HG03196 (cell line): ENCODE measurements at regions not wholly inside any gene's neighbourhood (a gene's known extent, or its start where the extent isn't known, plus 50 kb on each side); places are given as distances from the start of the nearest gene placed in this dataset.

ENCODE experiments used
- ATAC-seq: cut with Tn5 transposase; IDR thresholded peaks from one replicate; pipeline ENCODE4 v1.9.1; 2021; ENCODE audit not compliant: unreplicated experiment

DNA sequence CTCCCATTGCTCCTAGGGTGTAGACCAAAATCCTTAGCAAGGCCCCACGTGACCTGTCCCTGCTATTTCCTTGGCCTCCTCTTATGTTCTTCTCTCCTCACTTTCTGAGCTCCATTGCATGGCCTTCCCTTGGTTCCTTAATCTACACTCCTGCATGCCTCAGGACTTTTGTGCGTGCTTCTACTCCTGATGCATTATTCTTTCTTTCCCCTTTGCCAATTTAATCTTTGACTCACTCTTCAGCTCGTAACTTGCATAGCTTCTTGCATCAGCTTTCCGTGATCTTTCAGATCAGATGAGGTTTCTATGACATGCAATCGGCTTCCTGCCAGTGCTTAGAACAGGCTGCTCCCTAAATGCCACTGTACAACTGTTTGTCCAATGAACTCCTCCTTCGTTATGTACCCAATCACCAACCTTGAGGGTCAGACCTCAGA is 261.6 kb upstream of the CADM1 start:
- ATAC-seq: no peak

DNA sequence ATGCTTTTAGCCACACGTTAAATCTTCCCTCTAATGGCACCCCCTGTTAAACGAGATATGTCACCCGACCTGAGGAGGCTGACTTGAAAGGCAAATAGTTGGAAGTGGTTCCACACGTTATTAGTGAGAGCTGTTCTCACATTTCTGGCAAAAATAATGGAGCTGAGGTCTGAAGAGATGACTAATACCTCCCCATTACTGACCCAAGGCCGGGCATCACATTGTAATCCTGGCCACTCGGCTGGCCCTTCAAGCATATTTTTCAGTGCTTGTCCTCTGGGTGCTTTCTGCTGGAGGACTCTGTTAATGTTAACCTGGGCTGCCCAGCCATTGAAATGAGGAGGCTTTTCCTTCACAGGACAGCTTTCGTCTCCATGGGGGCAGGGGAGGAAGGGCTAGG is 260.0 kb upstream of the CADM1 start:
- ATAC-seq: no peak

DNA sequence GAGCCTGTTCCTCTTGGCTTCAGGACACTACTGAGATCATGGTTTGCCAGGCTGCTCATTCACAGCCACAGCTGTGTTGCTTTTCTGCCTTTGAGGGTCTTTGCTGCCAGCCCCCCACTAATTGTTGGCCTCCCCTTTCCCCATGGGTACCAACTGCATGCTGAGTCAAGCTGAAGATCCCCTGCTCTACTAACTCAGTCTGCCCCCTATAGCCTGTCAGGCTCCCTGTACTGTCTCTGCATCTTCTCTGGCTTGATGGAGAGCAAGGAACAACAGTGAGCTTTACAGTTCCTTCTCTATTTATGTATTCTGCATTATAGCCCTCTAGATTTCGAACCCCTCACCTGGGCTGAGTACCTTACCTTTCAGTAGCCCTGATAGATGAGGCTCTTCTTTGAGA is 257.6 kb upstream of the CADM1 start:
- no peak for ATAC-seq

DNA sequence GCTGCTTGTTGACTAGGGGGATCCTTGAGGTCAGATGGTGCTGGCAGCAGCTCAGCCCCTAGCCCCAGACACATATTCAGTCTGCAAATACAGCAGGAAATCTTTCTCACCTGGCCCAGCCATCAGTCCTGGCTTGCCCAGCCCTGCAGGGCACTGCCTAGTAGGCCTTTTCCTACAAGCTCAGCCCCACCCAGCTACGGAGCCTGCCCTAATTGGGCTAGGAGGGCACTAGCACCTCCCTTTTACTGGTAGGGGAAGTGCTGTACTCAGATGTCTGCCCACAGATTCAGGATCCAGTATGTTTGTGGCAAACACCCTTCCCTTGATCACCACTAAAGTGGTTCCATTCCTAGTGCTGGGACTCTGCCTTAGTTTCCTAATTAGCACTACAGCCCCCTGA is 257.1 kb upstream of the CADM1 start:
- ATAC-seq: no peak

DNA sequence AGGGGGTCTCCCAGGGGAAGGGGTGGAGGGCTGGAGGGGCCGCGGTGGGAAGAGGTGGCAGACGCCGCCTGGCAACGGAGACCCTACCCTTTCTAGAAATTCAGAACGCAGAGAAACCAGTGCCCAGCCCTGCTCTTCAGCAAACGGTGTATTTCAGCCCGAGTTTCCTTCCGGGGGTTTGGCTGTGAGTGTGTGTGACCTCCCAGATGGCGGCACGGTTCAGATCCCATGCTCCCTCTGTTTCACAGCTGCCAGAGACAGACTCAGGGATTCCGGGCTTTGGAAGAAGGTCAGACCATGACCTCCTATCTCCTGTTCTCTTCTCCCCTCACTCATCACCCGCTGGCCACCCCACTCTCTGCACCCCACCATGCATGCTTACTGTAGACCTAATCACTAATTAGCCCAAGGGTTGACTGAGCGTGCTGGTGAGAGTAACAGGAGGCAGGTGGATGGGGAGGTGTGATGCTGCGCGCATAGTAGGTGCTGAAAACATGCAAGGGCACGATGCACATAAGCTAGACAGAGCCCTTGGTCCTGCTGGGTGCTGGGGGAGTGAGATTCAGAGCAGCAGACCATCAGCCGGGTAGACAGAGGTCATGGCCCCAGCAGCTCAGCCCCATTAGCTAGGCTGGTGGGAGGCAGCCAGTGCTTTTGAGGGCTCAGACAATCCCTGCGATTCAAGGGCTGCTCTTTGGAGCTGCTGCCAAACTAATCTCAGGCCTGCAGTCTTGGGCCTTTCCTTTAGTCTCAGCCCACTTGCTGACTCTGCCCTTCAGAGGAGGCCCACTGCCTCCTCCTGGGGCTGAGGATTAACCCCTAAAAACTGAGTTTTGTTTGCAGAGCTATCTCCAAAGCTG is 256.5 kb upstream of the CADM1 start:
- no peak for ATAC-seq

DNA sequence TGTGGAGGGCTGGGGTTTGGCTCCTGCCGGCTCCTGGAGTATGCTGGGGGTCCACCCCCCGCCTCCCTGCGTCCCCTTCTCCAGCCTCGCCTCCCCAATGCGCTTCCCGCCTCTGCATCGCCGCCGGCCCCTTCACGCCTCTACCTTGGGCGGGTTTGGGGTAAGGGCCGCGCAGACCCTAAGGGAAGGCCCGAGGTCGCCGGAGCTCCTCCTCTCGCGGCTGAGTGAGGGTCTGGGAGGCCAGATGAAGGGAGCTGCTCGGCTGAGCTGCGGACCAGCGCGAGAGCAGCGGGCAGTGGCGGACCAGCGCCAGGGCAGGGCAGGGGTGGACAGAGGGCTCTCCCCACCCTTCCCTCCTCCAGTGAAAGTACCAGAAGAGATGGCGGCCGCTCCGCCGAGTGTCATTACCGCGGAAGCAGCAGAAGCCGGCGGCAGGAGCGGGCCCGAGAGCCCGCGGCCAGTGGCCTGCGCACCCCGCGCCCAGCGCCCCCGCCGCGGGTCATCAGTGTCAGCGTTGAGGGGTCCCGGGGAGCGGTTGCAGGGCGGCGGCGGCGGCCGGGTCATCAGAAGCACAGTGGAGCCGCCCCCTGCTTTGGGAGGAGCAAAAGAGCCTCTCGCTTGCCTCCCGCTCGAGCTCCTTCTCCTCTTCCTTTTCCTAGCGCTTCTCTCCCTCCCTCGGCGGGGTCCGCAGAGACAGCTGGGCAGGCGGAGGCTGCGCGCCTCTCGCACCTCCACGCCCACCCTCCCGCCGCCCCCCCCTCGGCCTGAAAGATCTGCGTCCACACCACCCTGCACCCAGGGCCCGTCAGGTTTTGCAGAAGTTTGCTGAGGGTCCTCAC is 255.6 kb upstream of the CADM1 start:
- ATAC-seq: no peak

DNA sequence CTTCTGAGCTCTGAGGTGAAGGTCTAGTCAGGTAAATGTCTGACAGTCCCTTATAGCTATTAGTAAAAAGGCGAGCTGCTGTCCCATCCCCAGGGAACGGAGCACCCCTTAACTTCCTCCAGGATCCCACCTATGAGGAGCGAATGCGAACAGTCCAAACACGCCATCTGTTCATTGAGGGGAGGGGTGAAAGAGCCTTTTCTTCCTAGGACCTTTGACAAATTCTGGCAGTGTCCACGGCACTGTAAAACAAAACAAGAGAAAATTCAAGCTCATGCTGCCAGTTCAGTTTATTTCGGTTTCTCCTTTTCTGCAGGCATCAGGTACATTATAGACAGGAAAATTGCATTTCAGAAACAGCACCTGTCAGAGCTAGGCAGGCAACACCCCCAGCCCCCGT is 253.8 kb upstream of the CADM1 start:
- ATAC-seq: no peak

DNA sequence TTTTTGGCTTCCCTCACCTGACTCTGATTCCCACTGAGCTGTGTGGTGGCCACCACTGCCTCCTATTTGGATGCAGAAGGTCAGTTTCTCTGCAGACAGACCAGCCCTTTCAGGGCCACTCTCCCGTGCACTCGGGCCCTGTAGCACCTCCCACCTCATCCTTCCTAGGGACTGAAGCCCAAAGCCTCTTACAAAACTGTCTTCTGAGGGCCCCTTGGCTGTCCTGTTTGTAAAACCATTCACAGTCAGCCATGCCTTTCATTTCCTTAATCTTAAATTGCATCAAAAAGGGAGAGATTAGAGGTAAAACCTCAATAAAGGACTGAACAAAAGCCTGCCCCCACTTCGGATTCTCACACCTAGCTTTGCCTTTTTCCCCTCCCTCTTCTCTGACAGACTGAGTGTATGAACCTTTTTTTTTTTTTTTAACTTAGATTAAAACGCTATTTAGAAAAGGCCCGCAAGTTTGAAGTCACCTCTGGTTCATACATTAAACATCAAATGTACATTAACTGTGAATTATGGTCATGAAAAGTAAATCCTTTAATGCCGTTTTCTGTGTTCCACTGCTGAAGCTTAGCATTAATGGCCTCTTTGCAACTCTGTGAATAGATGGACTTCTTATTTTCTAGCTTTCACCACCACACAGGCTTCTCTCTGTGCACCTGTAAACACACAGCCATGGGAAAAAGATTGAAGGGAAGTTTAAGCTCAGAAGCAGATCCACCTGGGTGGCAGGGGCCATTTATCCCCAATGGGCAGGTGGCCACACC is 247.2 kb upstream of the CADM1 start:
- no peak for ATAC-seq

DNA sequence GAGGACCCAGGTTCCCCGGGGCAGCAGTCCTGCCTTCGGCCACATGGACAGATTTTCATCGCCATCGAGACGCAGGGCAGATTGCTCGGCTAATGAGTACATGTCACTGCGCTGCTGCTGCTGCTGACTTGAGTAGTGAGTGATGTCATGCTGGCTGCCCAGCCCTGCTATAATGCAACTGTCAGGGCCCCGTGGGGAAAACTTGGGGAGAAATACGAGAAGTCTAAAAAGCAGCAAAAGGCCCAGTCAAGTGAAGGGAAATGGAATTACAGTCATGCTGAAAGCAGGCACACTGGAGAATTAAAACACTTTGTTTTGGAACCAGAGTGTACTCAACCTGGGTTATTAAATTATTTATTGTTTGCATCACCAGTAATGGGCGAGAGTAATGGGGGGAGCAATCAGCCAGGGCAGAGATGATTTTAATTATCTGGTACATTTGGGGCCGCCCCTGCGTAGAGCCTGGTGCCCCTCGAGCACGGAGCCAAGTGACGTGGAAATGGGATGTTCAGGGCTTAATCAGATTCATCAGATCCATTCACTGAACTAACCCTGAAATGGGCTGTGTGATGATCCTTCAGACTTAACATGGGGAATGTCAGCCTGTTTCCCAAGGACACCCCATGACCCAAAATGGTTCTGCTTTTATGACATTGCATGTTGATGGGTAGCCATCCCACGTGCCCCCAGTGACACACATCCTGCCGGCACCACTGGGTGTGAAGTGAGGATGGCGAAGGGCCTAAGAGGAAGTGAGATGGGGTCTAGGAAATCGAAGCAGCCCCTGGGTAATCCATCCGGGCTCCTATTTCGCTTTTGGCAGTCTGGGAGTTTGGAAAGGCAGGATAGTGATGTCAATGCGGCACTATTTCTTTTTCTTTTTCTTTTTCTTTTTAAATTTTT is 241.6 kb upstream of the CADM1 start:
- ATAC-seq: no peak

DNA sequence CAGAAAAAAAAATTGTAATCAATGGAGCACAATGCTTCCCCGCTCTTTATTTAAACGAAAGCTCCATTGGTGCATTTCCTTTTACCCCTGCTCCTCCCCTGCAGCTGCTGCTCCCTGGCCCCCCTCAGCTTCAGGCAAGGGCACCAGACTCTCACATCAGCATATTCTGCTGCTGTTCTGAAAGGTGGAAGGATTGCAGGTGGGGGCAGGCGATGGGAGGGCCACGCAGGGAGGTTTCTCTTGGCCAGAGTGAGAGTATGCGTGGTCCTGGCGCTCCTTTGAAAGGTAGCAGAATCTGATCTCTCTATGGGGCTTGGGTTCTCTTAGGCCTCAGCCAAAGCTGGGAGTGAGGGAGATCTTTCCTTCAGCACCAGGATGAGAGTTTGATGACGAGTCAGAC is 240.9 kb upstream of the CADM1 start:
- no peak for ATAC-seq

DNA sequence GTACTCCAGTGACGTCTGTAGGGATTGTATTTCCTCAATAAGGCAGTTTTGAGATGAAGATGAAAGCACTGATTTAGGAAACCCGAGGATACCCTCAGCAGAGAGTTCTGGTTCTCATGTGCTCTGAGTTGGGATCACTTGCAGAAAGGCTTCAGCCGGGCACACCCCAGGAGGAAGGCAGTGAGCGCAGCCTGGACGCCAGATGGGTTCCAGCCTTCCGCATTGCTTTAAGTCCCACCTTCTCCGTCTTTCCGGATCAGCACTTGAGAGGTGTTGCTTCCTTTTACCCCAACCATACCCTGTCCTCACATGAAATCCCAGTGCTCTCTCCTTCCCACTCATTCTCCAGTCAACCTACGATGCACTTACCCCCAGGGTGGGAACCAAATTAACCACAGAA is 239.5 kb upstream of the CADM1 start:
- ATAC-seq: no peak

DNA sequence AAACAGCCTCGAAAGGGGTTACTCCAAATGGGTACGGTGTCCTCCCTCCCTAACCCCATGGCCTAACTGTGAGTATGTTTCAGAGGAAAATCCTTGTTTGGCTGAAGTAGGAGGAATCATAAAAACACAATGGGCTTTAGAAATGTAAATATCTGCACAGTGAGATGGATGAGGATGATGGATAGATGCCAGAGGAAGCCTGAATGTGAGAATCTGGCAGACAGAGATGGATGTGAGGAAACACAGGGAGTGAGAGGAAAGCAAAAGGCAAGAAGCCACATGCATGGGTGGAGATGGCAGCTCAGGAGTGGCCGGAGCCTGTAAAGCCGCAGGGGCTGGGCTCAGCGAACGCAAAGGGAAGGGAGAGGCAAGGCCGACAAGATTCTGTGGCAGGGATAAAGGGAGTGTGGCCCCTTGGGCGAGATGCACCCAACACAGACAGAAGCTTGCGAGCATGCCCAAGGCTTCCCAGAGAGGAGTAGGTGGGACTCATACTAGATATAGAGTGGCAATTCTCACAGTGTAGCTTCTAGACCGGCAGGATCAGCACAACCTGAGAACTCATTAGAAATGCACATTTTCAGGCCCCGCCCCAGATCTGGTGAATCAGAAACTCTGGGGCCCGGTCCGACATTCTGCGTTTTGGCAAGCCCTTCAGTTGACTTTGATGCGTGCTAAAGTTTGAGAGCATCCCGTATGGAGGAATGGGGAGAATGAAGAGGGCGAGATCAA is 237.3 kb upstream of the CADM1 start:
- ATAC-seq: no peak

DNA sequence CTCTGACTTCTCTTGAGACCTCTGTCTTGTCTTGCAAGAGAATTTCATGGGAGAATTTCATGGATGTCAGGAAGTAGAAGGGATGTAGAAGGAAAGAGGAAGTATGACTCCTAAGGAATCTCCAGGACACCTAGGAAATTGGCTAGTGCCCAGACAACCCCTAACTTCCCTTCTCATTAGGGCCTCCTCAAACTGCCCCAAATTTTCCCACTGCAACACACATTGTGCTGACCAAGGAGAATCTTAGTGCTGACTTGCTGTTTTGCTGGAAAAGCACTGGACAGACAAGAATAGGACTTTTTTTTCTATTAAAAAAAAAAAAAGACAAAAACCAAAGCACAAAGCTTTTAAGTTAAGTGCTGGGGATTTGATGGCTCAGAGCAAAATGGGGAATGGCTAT is 236.1 kb upstream of the CADM1 start:
- ATAC-seq: no peak

DNA sequence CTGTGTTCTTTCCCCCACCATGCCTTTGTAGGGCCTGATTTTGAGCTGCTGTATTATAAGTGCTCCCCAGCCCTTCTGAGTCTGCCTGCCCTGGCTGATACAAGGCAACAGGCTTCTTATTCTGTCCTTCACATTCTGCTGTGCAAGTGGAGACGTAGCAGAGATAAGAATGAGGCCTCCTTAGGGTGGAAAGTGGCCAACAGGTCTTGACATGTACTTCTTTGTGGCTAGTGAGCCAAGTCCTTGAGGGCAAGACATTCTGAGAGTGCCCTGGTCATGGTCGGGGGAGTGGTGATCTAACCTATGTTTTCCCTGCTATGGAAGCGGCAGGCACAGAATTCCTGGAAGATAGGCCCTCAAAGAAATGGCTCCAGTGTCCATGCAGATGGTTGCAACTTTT is 235.7 kb upstream of the CADM1 start:
- ATAC-seq: no peak

DNA sequence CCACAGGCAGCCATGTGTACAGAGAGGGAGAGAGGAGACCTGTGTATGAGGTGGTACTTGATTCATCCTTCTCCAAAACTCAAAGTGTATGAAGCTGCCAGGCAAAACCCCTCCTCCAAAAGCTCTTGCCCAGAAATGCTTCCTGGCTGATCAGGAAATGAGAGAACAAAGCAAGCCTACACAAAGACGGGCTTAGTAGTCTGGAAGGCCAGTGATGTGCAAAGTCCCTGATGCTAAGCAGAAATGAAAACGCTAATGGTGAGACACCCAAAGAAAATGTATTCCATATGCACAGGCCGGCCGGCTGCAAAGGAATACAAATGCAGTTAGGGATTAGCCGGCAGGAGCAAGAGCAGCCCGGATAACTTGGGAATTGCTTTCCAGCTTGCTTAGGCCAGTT is 234.9 kb upstream of the CADM1 start:
- ATAC-seq: no peak

DNA sequence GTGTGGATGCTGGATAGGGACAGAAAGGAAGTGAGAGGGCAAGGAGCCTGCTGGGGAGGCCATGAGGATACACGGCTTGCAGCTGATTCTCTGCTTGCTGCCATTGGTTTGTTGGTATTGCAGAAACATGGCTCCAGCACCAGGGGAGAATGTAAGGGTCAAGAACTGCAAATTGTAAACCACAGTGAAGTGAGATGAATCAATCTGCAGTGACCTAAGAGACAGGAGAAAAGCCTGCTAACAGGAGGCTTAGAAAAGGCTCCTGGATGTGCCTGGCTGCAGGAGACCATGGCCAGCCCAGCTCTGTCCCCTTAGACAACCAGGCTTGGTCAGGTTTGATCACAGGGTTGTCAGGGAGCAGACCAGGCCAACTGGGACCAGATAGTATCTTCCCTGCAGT is 233.7 kb upstream of the CADM1 start:
- ATAC-seq: no peak

DNA sequence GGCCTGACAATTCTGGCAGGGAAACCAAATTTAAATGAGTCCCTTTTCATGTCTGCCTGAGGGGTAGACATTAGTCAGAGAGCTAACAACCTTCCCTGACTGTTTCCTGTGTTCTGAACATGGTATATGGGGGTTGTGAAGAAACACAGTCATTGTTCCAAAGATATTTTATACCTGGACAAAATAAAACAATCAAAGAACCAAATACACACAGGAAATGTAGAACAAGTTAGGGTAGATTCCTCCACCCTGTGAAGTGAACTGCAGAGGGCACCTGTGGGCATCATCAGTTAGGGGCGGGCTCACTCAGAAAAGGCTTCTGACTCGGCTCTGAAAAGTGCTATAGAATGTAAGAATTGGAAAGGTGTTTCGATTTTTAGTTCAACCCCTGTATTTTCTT is 231.9 kb upstream of the CADM1 start:
- ATAC-seq: no peak

DNA sequence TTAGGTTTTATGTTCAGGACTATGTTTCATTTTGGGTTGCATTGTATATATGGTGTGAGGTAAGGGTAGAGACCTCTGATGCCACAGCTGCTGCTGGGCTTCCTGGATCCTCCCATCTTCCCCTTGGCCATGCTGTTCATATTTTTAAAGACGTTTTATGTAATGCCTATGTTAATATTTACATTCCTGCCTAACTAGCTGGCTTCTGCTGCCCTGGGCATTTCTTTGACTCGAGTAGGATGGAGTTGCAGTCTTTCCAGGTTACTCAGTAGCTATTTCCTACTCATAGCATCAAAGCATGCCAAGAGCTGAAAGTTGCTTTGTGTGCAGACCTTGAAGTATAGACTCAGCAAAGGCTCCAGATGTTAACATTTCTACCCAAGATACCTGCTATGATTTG is 220.5 kb upstream of the CADM1 start:
- ATAC-seq: no peak

DNA sequence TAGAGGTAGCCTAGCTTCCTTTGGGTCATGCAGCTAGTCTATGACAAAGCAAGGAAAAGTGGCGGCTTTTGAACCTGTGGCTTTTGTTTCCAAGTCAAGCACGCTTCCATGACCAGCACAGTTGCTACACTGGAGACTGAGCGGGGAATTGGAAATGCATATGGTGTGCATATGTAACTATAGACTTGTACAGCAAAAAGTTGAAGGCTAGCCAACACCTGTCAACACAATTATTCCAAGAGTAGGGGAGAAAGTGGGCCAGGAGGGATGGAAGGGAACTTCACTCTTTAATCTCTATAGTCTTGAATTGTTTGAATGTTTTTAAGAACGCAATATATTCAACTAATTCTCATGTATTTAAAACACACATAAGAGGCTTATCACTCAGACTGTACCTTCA is 218.5 kb upstream of the CADM1 start:
- no peak for ATAC-seq
